ENCODE measurements at regions not wholly inside any gene's neighbourhood (a gene's known extent, or its start where the extent isn't known, plus 50 kb on each side); places are given as distances from the start of the nearest gene placed in this dataset.

- H3K27me3 ChIP-seq (replicated peaks in 1 of 2; ENCODE audit: control insufficient read depth in 2 of 2, insufficient read depth in 2 of 2, low read length in 1 of 2), result no peaks in the 10 kb centered on the region
- intact Hi-C loops (cut with micrococcal nuclease; ENCODE audit: unreplicated experiment), result no loop called here
- ATAC-seq, result no peak
- CTCF ChIA-PET, result no interaction called here
- no peak overlapping the region for H3K9ac ChIP-seq (ENCODE audit: control insufficient read depth, insufficient read depth, low read length)
- in situ Hi-C loops (cut with MboI), result no loop called here
- no peak overlapping the region for H3K27ac ChIP-seq (ENCODE audit: control insufficient read depth, insufficient read depth)
- POLR2A ChIA-PET, result no interaction called here
- no TSS peak for BruUV-seq (replicated peaks)
- DNase-seq (ENCODE audit: low read depth, low spot score), result no peak
- no peaks in the 10 kb centered on the region for H3K36me3 ChIP-seq (ENCODE audit: control insufficient read depth in 2 of 2, insufficient read depth in 2 of 2, low read length in 1 of 2)
- no peak overlapping the region for H3K4me2 ChIP-seq (ENCODE audit: control insufficient read depth, insufficient read depth)
- RAD21 ChIA-PET (ENCODE audit: unreplicated experiment), result no interaction called here
- TF ChIP-seq IKZF1 (conservative IDR thresholded peaks at IDR 0.05), result no peak
- no peak for TF ChIP-seq SMAD5 (IDR thresholded peaks at IDR 0.05; ENCODE audit: low read depth)
- TF ChIP-seq PML (IDR thresholded peaks at IDR 0.05; ENCODE audit: low read length), result no peak
- TF ChIP-seq TCF12 (IDR thresholded peaks at IDR 0.05; ENCODE audit: low read depth, low read length), result no peak
- TF ChIP-seq NFYB (IDR thresholded peaks at IDR 0.05; ENCODE audit: insufficient read depth, low read depth, low read length), result no peak
- no peak for TF ChIP-seq ZZZ3 (IDR thresholded peaks at IDR 0.05; ENCODE audit: control insufficient read depth, insufficient read length, low read depth)
- no peak for TF ChIP-seq RBBP5 (conservative IDR thresholded peaks at IDR 0.05)
- TF ChIP-seq EED (IDR thresholded peaks at IDR 0.05; ENCODE audit: low read depth), result no peak
- no peak for TF ChIP-seq SMARCA5 (IDR thresholded peaks at IDR 0.05)
- no peak for TF ChIP-seq ZBED1 (IDR thresholded peaks at IDR 0.05; ENCODE audit: borderline replicate concordance)
- no peaks in the 10 kb centered on the region for H4K20me1 ChIP-seq (ENCODE audit: control insufficient read depth, insufficient read depth)
- no peak for FAIRE-seq
- H2AFZ ChIP-seq (ENCODE audit: control insufficient read depth, low read depth, low read length), result no peak overlapping the region
- H3K79me2 ChIP-seq (ENCODE audit: control insufficient read depth, insufficient read depth, low read length), result no peaks in the 10 kb centered on the region
- no peaks in the 10 kb centered on the region for H3K9me3 ChIP-seq (replicated peaks; ENCODE audit: control insufficient read depth, insufficient read depth, low read length)
- no peaks in the 10 kb centered on the region for H3K4me1 ChIP-seq (ENCODE audit: control insufficient read depth, insufficient read depth, low read length)
- no peak overlapping the region for H3K4me3 ChIP-seq
- SMC1A ChIA-PET (ENCODE audit: uncharacterized antibody, unreplicated experiment), result interaction anchor here (1.0 kb wide), 1 partner anchor 10 kb away, joined by 4 read pairs; no protein-coding TSS in a partner anchor
These were observed 377.3 kb upstream of the LRRC3B start for GRCh38 chr3:26245236-26245635.

GRCh38 chr3:26246901-26247300 is 375.7 kb upstream of the LRRC3B start:
- ATAC-seq (no peak), DNase-seq (ENCODE audit: low read depth, low spot score) (no peak), FAIRE-seq (no peak)
- no TSS peak for BruUV-seq (replicated peaks)
- SMC1A ChIA-PET (ENCODE audit: uncharacterized antibody, unreplicated experiment), result interaction anchor here (1.9 kb wide), 1 partner anchor 17 kb away, joined by 6 read pairs; no protein-coding TSS in a partner anchor
- no peak overlapping the region for H3K4me3 ChIP-seq
- RAD21 ChIA-PET (ENCODE audit: unreplicated experiment), result no interaction called here
- H3K79me2 ChIP-seq (ENCODE audit: control insufficient read depth, insufficient read depth, low read length), result no peaks in the 10 kb centered on the region
- TF ChIP-seq POU2F2 (IDR thresholded peaks at IDR 0.05; ENCODE audit: borderline replicate concordance, low read depth, low read length), result no peak
- no peaks in the 10 kb centered on the region for H4K20me1 ChIP-seq (ENCODE audit: control insufficient read depth, insufficient read depth)
- no peaks in the 10 kb centered on the region for H3K9me3 ChIP-seq (replicated peaks; ENCODE audit: control insufficient read depth, insufficient read depth, low read length)
- H3K4me2 ChIP-seq (ENCODE audit: control insufficient read depth, insufficient read depth), result no peak overlapping the region
- no peak overlapping the region for H3K27ac ChIP-seq (ENCODE audit: control insufficient read depth, insufficient read depth)
- CTCF ChIA-PET, result interaction anchor here (1.9 kb wide), 1 partner anchor 10 kb away, joined by 6 read pairs; no protein-coding TSS in a partner anchor
- intact Hi-C loops (cut with micrococcal nuclease; ENCODE audit: unreplicated experiment), result no loop called here
- H3K27me3 ChIP-seq (replicated peaks in 1 of 2; ENCODE audit: control insufficient read depth in 2 of 2, insufficient read depth in 2 of 2, low read length in 1 of 2), result no peaks in the 10 kb centered on the region
- H3K36me3 ChIP-seq (ENCODE audit: control insufficient read depth in 2 of 2, insufficient read depth in 2 of 2, low read length in 1 of 2), result no peaks in the 10 kb centered on the region
- H3K4me1 ChIP-seq (ENCODE audit: control insufficient read depth, insufficient read depth, low read length), result no peaks in the 10 kb centered on the region
- in situ Hi-C loops (cut with MboI), result no loop called here
- no peak overlapping the region for H3K9ac ChIP-seq (ENCODE audit: control insufficient read depth, insufficient read depth, low read length)
- 13% methylated on average over 2 of the region's 2 CpGs for WGBS (ENCODE audit: insufficient coverage, insufficient replicate concordance, low lambda C conversion rate, missing lambda C conversion rate)
- POLR2A ChIA-PET, result no interaction called here
- H2AFZ ChIP-seq (ENCODE audit: control insufficient read depth, low read depth, low read length), result no peak overlapping the region
